Calu3 (cell line): ENCODE measurements at regions not wholly inside any gene's neighbourhood (a gene's known extent, or its start where the extent isn't known, plus 50 kb on each side); places are given as distances from the start of the nearest gene placed in this dataset.

ENCODE experiments used
- BruUV-seq: library from RNA; stranded (reverse); fragments of 400-500 nt; replicated peaks from 2 replicates; lab custom pipeline; 2021; lab: Mats Ljungman, UMichigan
- CTCF ChIA-PET: fragments of 300-600 bp; sonication (Branson Sonifier 250); formaldehyde crosslinking; loops from one replicate; lab custom pipeline; 2022; ENCODE audit warnings: antibody characterized with exemption; lab: Charles Lee
- DNase-seq: peaks from one replicate; pipeline ENCODE4 v3.0.0; 2022
- H3K27ac Mint-ChIP-seq: one replicate; pipeline ENCODE4 v1.8.0; 2022; ENCODE audit warnings: mixed read lengths; ENCODE audit not compliant: unreplicated experiment
- H3K27me3 Mint-ChIP-seq: one replicate; pipeline ENCODE4 v1.8.0; 2022; ENCODE audit warnings: mixed read lengths; ENCODE audit not compliant: unreplicated experiment
- H3K36me3 Mint-ChIP-seq: one replicate; pipeline ENCODE4 v1.8.0; 2022; ENCODE audit warnings: mild to moderate bottlenecking, moderate library complexity, mixed read lengths; ENCODE audit not compliant: insufficient read depth, unreplicated experiment
- H3K4me1 Mint-ChIP-seq: one replicate; pipeline ENCODE4 v1.8.0; 2022; ENCODE audit warnings: mild to moderate bottlenecking, low read depth, mixed read lengths; ENCODE audit not compliant: unreplicated experiment
- H3K4me3 Mint-ChIP-seq: one replicate; pipeline ENCODE4 v1.8.0; 2022; ENCODE audit warnings: mild to moderate bottlenecking, low read depth, moderate library complexity, mixed read lengths; ENCODE audit not compliant: unreplicated experiment
- H3K9me3 Mint-ChIP-seq: one replicate; pipeline ENCODE4 v1.8.0; 2022; ENCODE audit warnings: low read depth, mixed read lengths; ENCODE audit not compliant: unreplicated experiment
- CTCF ChIP-seq: fragments of 200-600 bp; IDR thresholded peaks from one replicate; pipeline ENCODE4 v1.8.0; 2022; ENCODE audit warnings: antibody characterized with exemption; ENCODE audit not compliant: unreplicated experiment
- intact Hi-C: fragments of 100-400 bp; cut with micrococcal nuclease; formaldehyde crosslinking; loops from one replicate; pipeline ENCODE4 v1.10.0; 2022; ENCODE audit not compliant: unreplicated experiment

GRCh38 chr2:100222844-100223243 is 80.5 kb upstream of the AFF3 start:
- peaks cover 4% of the 10 kb centered on the region for H3K9me3 Mint-ChIP-seq
- no peak for TF ChIP-seq CTCF
- no TSS peak for BruUV-seq
- H3K27ac Mint-ChIP-seq = no peak overlapping the region
- no peak for DNase-seq
- intact Hi-C loops = no loop called here
- H3K4me1 Mint-ChIP-seq = no peaks in the 10 kb centered on the region
- CTCF ChIA-PET = no interaction called here
- no peaks in the 10 kb centered on the region for H3K36me3 Mint-ChIP-seq
- H3K27me3 Mint-ChIP-seq = peaks cover 94% of the 10 kb centered on the region
- H3K4me3 Mint-ChIP-seq = no peak overlapping the region

- CTCF ChIA-PET = no interaction called here
- H3K4me1 Mint-ChIP-seq = no peaks in the 10 kb centered on the region
- no TSS peak for BruUV-seq
- no peak for TF ChIP-seq CTCF
- peaks cover 4% of the 10 kb centered on the region for H3K9me3 Mint-ChIP-seq
- DNase-seq = no peak
- H3K27ac Mint-ChIP-seq = no peak overlapping the region
- peaks cover 88% of the 10 kb centered on the region for H3K27me3 Mint-ChIP-seq
- intact Hi-C loops = no loop called here
- no peak overlapping the region for H3K4me3 Mint-ChIP-seq
- no peaks in the 10 kb centered on the region for H3K36me3 Mint-ChIP-seq
Observed at GRCh38 chr2:100218552-100218951, 76.2 kb upstream of the AFF3 start.

- H3K27me3 Mint-ChIP-seq = peaks cover 88% of the 10 kb centered on the region
- H3K9me3 Mint-ChIP-seq = peaks cover 4% of the 10 kb centered on the region
- CTCF ChIA-PET = no interaction called here
- no peak for TF ChIP-seq CTCF
- no peaks in the 10 kb centered on the region for H3K36me3 Mint-ChIP-seq
- no peaks in the 10 kb centered on the region for H3K4me1 Mint-ChIP-seq
- DNase-seq = no peak
- BruUV-seq = no TSS peak
- intact Hi-C loops = no loop called here
- no peak overlapping the region for H3K4me3 Mint-ChIP-seq
- H3K27ac Mint-ChIP-seq = no peak overlapping the region
Observed at GRCh38 chr2:100217323-100217722, 74.9 kb upstream of the AFF3 start.

- CTCF ChIA-PET = no interaction called here
Observed at GRCh38 chr2:100216015-100216414, 73.6 kb upstream of the AFF3 start.

More at GRCh38 chr2:100216015-100216414, 73.6 kb upstream of the AFF3 start:
- no peak for DNase-seq
- H3K36me3 Mint-ChIP-seq = no peaks in the 10 kb centered on the region
- no peak overlapping the region for H3K4me3 Mint-ChIP-seq
- TF ChIP-seq CTCF = no peak
- intact Hi-C loops = no loop called here
- peaks cover 88% of the 10 kb centered on the region for H3K27me3 Mint-ChIP-seq
- H3K4me1 Mint-ChIP-seq = no peaks in the 10 kb centered on the region
- no peaks in the 10 kb centered on the region for H3K9me3 Mint-ChIP-seq
- BruUV-seq = no TSS peak
- H3K27ac Mint-ChIP-seq = no peak overlapping the region
